Breast epithelium (tissue), 3 donors: ENCODE measurements at regions not wholly inside any gene's neighbourhood (a gene's known extent, or its start where the extent isn't known, plus 50 kb on each side); places are given as distances from the start of the nearest gene placed in this dataset.
"Not testable (repeated sequence)": the region's sequence is repeated elsewhere in the genome, so short reads cannot be mapped to it uniquely, and the experiment has no call there.

Source experiments
- CTCF ChIP-seq, 3 donors: fragments of 450-650 bp; IDR thresholded peaks; one replicate each; pipeline ENCODE4 v1.5.1; 2016 to 2017; ENCODE audit warnings: antibody characterized with exemption in 3 of 3, mild to moderate bottlenecking in 3 of 3, moderate library complexity in 3 of 3
- POLR2AphosphoS5 ChIP-seq, 3 donors: sonication (generic); formaldehyde crosslinking; IDR thresholded peaks; one replicate each; pipeline ENCODE4 v1.6.1; 2017; ENCODE audit warnings: antibody characterized with exemption in 3 of 3

DNA sequence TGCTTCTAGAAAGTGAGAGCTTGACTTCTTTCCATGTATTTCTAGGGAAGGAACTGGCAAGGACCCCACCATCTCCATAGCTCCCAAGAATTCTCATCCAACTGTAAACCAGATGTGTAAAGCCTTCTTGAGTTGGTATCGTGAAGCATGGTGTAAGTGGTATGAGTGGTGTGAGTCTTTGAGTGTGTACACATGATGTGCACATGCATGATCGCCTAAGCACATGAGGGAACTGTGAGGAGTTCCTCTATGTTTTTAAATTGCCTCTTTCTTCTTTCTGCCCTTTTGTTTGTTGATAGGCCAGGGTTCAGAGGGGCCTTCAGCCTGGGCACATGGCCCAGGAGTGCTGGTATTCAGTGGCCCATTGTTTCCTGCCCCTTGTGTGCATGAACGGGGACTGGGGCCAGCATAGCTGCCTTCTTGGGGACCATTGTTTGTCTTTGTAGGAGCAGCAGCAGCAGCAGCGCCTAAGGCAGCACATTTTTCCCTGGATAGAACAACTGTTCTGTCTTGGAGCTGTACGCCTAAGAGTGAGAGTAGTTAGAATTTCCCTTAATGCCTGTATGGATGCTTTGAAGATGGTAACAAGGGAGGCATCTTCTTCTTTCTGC lies 95.9 kb downstream of the SRGAP2 start:
- not testable (repeated sequence) for TF ChIP-seq CTCF, POLR2AphosphoS5 (IDR thresholded peaks at IDR 0.05)
